H9 (cell line): ENCODE measurements at regions not wholly inside any gene's neighbourhood (a gene's known extent, or its start where the extent isn't known, plus 50 kb on each side); places are given as distances from the start of the nearest gene placed in this dataset.

Experiments
- DNase-seq: peaks from one replicate; pipeline ENCODE4 v3.0.0-alpha.2; 2017
- H2AFZ ChIP-seq: one replicate; pipeline ENCODE4 v1.6.1; 2013; ENCODE audit warnings: mild to moderate bottlenecking, low read length, control low read depth, moderate library complexity
- H2AK5ac ChIP-seq: 2 replicates; pipeline ENCODE4 v1.6.1; 2013; ENCODE audit warnings: low read length, control low read depth, mixed read lengths; ENCODE audit not compliant: insufficient read length
- H2BK120ac ChIP-seq: one replicate; pipeline ENCODE4 v1.6.1; 2013; ENCODE audit warnings: low read depth, mild to moderate bottlenecking, low read length, control low read depth, inconsistent platforms; ENCODE audit not compliant: poor library complexity, severe bottlenecking
- H2BK12ac ChIP-seq: 2 replicates; pipeline ENCODE4 v1.6.1; 2013; ENCODE audit warnings: low read length, control low read depth, mixed read lengths, low read depth; ENCODE audit not compliant: insufficient read length
- H2BK15ac ChIP-seq: 2 replicates; pipeline ENCODE4 v1.6.1; 2013; ENCODE audit warnings: low read depth, low read length, control low read depth
- H2BK20ac ChIP-seq: one replicate; pipeline ENCODE4 v1.6.1; 2013; ENCODE audit warnings: low read depth, mild to moderate bottlenecking, low read length, control low read depth, inconsistent platforms; ENCODE audit not compliant: poor library complexity, severe bottlenecking
- H2BK5ac ChIP-seq: 2 replicates; pipeline ENCODE4 v1.6.1; 2013; ENCODE audit warnings: low read length, control low read depth, mixed read lengths; ENCODE audit not compliant: insufficient read length
- H3K14ac ChIP-seq: 2 replicates; pipeline ENCODE4 v1.6.1; 2013; ENCODE audit warnings: low read length, control low read depth; ENCODE audit not compliant: insufficient read depth
- H3K18ac ChIP-seq: 2 replicates; pipeline ENCODE4 v1.6.1; 2013; ENCODE audit warnings: low read depth, mild to moderate bottlenecking, mixed read lengths, low read length, control low read depth; ENCODE audit not compliant: insufficient read length
- H3K23ac ChIP-seq: 2 replicates; pipeline ENCODE4 v1.6.1; 2013; ENCODE audit warnings: low read length, control low read depth, mixed read lengths, low read depth; ENCODE audit not compliant: insufficient read length
- H3K23me2 ChIP-seq: 2 replicates; pipeline ENCODE4 v1.6.1; 2013; ENCODE audit warnings: low read depth, mild to moderate bottlenecking, mixed read lengths, low read length, control low read depth; ENCODE audit not compliant: insufficient read length, poor library complexity, severe bottlenecking
- H3K27ac ChIP-seq: 2 replicates; pipeline ENCODE4 v1.5.1; 2013; ENCODE audit warnings: low read length, control low read depth, mixed read lengths, low read depth; ENCODE audit not compliant: insufficient read length
- H3K27me3 ChIP-seq: 2 replicates; pipeline ENCODE4 v1.6.1; 2013; ENCODE audit warnings: low read length, control low read depth, inconsistent platforms; ENCODE audit not compliant: insufficient read depth
- H3K4ac ChIP-seq: 2 replicates; pipeline ENCODE4 v1.6.1; 2013; ENCODE audit warnings: low read depth, mild to moderate bottlenecking, control low read depth, inconsistent platforms, low read length, moderate library complexity
- H3K4me1 ChIP-seq: 2 replicates; pipeline ENCODE4 v1.6.1; 2013; ENCODE audit warnings: low read length, control low read depth, inconsistent platforms; ENCODE audit not compliant: insufficient read depth
- H3K4me2 ChIP-seq: 2 replicates; pipeline ENCODE4 v1.6.1; 2013; ENCODE audit warnings: low read length, control low read depth, mixed read lengths; ENCODE audit not compliant: insufficient read length, insufficient read depth
- H3K56ac ChIP-seq: 2 replicates; pipeline ENCODE4 v1.6.1; 2013; ENCODE audit warnings: low read depth, mild to moderate bottlenecking, mixed read lengths, low read length, control low read depth; ENCODE audit not compliant: insufficient read length
- H3K79me1 ChIP-seq: 2 replicates; pipeline ENCODE4 v1.6.1; 2013; ENCODE audit warnings: low read depth, mild to moderate bottlenecking, moderate library complexity, low read length, control low read depth, inconsistent platforms; ENCODE audit not compliant: insufficient read depth, poor library complexity, severe bottlenecking
- H3K79me2 ChIP-seq: 2 replicates; pipeline ENCODE4 v1.6.1; 2013; ENCODE audit warnings: low read length, control low read depth, inconsistent platforms; ENCODE audit not compliant: insufficient read depth
- H3K9ac ChIP-seq: 2 replicates; pipeline ENCODE4 v1.6.1; 2013; ENCODE audit warnings: low read length, control low read depth, mixed read lengths; ENCODE audit not compliant: insufficient read length; ENCODE audit errors: extremely low read depth
- H3K9me3 ChIP-seq: one replicate; pipeline ENCODE4 v1.6.1; 2013; ENCODE audit warnings: low read depth, low read length, inconsistent platforms; ENCODE audit not compliant: control insufficient read depth
- H3T11ph ChIP-seq: one replicate; pipeline ENCODE4 v1.6.1; 2013; ENCODE audit warnings: mild to moderate bottlenecking, low read length, control low read depth, inconsistent platforms
- H4K20me1 ChIP-seq: one replicate; pipeline ENCODE4 v1.6.1; 2013; ENCODE audit not compliant: control insufficient read depth, insufficient read length, insufficient read depth
- H4K5ac ChIP-seq: 2 replicates; pipeline ENCODE4 v1.6.1; 2013; ENCODE audit warnings: low read depth, mild to moderate bottlenecking, mixed read lengths, low read length, control low read depth; ENCODE audit not compliant: insufficient read length
- H4K8ac ChIP-seq: replicated peaks from 2 replicates; pipeline ENCODE4 v1.6.1; 2013; ENCODE audit warnings: low read length, control low read depth, mixed read lengths, low read depth; ENCODE audit not compliant: insufficient read length
- H4K91ac ChIP-seq: 2 replicates; pipeline ENCODE4 v1.6.1; 2013; ENCODE audit warnings: low read depth, mild to moderate bottlenecking, moderate library complexity, mixed read lengths, low read length, control low read depth; ENCODE audit not compliant: insufficient read length
- H3K27ac Mint-ChIP-seq, 3 experiments: 2 replicates in 2 of 3; 3 replicates in 1 of 3; pipeline ENCODE4 v1.8.0; 2020 to 2021; ENCODE audit warnings: mixed read lengths in 3 of 3, mild to moderate bottlenecking in 1 of 3, moderate library complexity in 1 of 3
- H3K27me3 Mint-ChIP-seq: 2 replicates; pipeline ENCODE4 v1.8.0; 2021; ENCODE audit warnings: low read depth, mild to moderate bottlenecking, moderate library complexity, mixed read lengths
- H3K36me3 Mint-ChIP-seq, 3 experiments: 2 replicates in 2 of 3; 3 replicates in 1 of 3; pipeline ENCODE4 v1.8.0; 2020 to 2021; ENCODE audit warnings: low read depth in 3 of 3, mixed read lengths in 3 of 3; ENCODE audit not compliant: insufficient read depth in 1 of 3
- H3K4me1 Mint-ChIP-seq, 2 experiments: 2 replicates each; pipeline ENCODE4 v1.8.0; 2020; ENCODE audit warnings: mixed read lengths in 2 of 2
- H3K4me3 Mint-ChIP-seq, 2 experiments: 2 replicates in 1 of 2; 3 replicates in 1 of 2; pipeline ENCODE4 v1.8.0; 2020 to 2021; ENCODE audit warnings: mild to moderate bottlenecking in 2 of 2, mixed read lengths in 2 of 2, moderate library complexity in 1 of 2
- H3K9me3 Mint-ChIP-seq, 2 experiments: 2 replicates in 1 of 2; 3 replicates in 1 of 2; pipeline ENCODE4 v1.8.0; 2020; ENCODE audit warnings: mild to moderate bottlenecking in 2 of 2, mixed read lengths in 2 of 2, moderate library complexity in 1 of 2
- CTCF ChIP-seq: fragments of 200-600 bp; sonication (generic); conservative IDR thresholded peaks from 3 replicates; pipeline ENCODE4 v1.8.0; 2021; ENCODE audit warnings: antibody characterized with exemption, mild to moderate bottlenecking
- WGBS: extraction: QIAGEN DNeasy Blood & Tissue Kit; methylation state at CpG from one replicate; pipeline ENCODE4 v1.1.7; 2013; ENCODE audit warnings: missing lambda C conversion rate, low lambda C conversion rate, mixed read lengths; ENCODE audit not compliant: insufficient read length; ENCODE audit errors: extremely low coverage; 5-methylcytosine and 5-hydroxymethylcytosine counted together

GRCh38 chr4:175875993-175876771 is 64.1 kb upstream of the GPM6A start:
- no peak overlapping the region for H2AK5ac ChIP-seq
- H3K79me2 ChIP-seq = no peaks in the 10 kb centered on the region
- no peaks in the 10 kb centered on the region for H3K9me3 ChIP-seq
- Mint-ChIP-seq H3K9me3 (peaks cover 5 to 9% of the 10 kb centered on the region in 2 experiments; a peak in 3 of 5 replicates), H3K36me3 (peaks cover 0 to 7% (median 2%) of the 10 kb centered on the region in 3 experiments; a peak in 3 of 7 replicates), H3K27ac (no peak overlapping the region), H3K4me1 (no peaks in the 10 kb centered on the region), H3K27me3 (no peaks in the 10 kb centered on the region), H3K4me3 (no peak overlapping the region)
- no peak for TF ChIP-seq CTCF
- H2BK5ac ChIP-seq = no peak overlapping the region
- H4K20me1 ChIP-seq = no peaks in the 10 kb centered on the region
- H3T11ph ChIP-seq = no peak overlapping the region
- no peak overlapping the region for H3K4me2 ChIP-seq
- no peak overlapping the region for H2BK120ac ChIP-seq
- H2BK20ac ChIP-seq = no peak overlapping the region
- H3K79me1 ChIP-seq = no peaks in the 10 kb centered on the region
- H3K18ac ChIP-seq = no peak overlapping the region
- no peak overlapping the region for H3K27ac ChIP-seq
- H3K23me2 ChIP-seq = no peaks in the 10 kb centered on the region
- no peak overlapping the region for H3K23ac ChIP-seq
- no peak overlapping the region for H3K4ac ChIP-seq
- H3K27me3 ChIP-seq = no peaks in the 10 kb centered on the region
- WGBS = no CpG with 5 or more reads among the region's 5 CpGs
- no peak overlapping the region for H4K5ac ChIP-seq
- no peak for DNase-seq
- H3K9ac ChIP-seq = no peak overlapping the region
- no peak overlapping the region for H2BK15ac ChIP-seq
- H3K14ac ChIP-seq = no peak overlapping the region
- no peak overlapping the region for H4K91ac ChIP-seq
- H3K4me1 ChIP-seq = no peaks in the 10 kb centered on the region
- H2AFZ ChIP-seq = no peak overlapping the region
- no peak overlapping the region for H3K56ac ChIP-seq
- H4K8ac ChIP-seq = no peak overlapping the region
- H2BK12ac ChIP-seq = no peak overlapping the region
